ENCODE measurements at regions not wholly inside any gene's neighbourhood (a gene's known extent, or its start where the extent isn't known, plus 50 kb on each side); places are given as distances from the start of the nearest gene placed in this dataset.

- TF ChIP-seq CTCF (IDR thresholded peaks at IDR 0.05; ENCODE audit: low read depth, low read length): no peak
- TF ChIP-seq MYC (IDR thresholded peaks at IDR 0.05; ENCODE audit: low read depth, low read length): no peak
- no peak for TF ChIP-seq MAX (IDR thresholded peaks at IDR 0.05; ENCODE audit: low read depth, low read length)
- no peak for TF ChIP-seq POLR2A (IDR thresholded peaks at IDR 0.05; ENCODE audit: extremely low read depth, insufficient read length)
Observed at GRCh38 chr4:3662516-3662915, 103.7 kb upstream of the ADRA2C start.
